Endothelial cell of umbilical vein (primary cell): ENCODE measurements at regions not wholly inside any gene's neighbourhood (a gene's known extent, or its start where the extent isn't known, plus 50 kb on each side); places are given as distances from the start of the nearest gene placed in this dataset.

ENCODE experiments used
- BruUV-seq: library from RNA; stranded (reverse); fragments of 400-500 nt; replicated peaks from 2 replicates; lab custom pipeline; 2021; lab: Mats Ljungman, UMichigan
- CTCF ChIA-PET: fragments of 300-600, 350-600 bp; sonication (Branson Sonifier 250); formaldehyde crosslinking; loops from one replicate; lab custom pipeline; 2021; ENCODE audit warnings: antibody characterized with exemption, inconsistent platforms; lab: Charles Lee
- POLR2A ChIA-PET: fragments of 300-600, 350-600 bp; sonication (Branson Sonifier 250); formaldehyde crosslinking; loops from one replicate; lab custom pipeline; 2021; ENCODE audit warnings: antibody characterized with exemption, inconsistent platforms; lab: Charles Lee
- DNase-seq: peaks from one replicate; pipeline ENCODE4 v3.0.0-alpha.2; 2011; ENCODE audit warnings: low read depth, low spot score
- FAIRE-seq: peaks from 2 replicates; lab custom pipeline; 2011; peaks lifted over from hg19 to GRCh38; lab: Jason Lieb, UNC
- H2AFZ ChIP-seq: 2 replicates; pipeline ENCODE4 v1.6.0; 2012; ENCODE audit warnings: low read depth, low read length, control low read depth, inconsistent platforms
- H3K27ac ChIP-seq: 2 replicates; pipeline ENCODE4 v1.5.1; 2011; ENCODE audit warnings: low read depth, mild to moderate bottlenecking, control low read depth, low read length, moderate library complexity; ENCODE audit not compliant: insufficient read depth
- H3K27me3 ChIP-seq, 2 experiments: 2 replicates each; pipeline versions ENCODE4 v1.6.0 to v1.6.1; 2011; ENCODE audit warnings: low read length in 2 of 2, mixed read lengths in 1 of 2; ENCODE audit not compliant: control insufficient read depth in 2 of 2, insufficient read depth in 2 of 2
- H3K36me3 ChIP-seq, 2 experiments: 2 replicates in 1 of 2; 3 replicates in 1 of 2; pipeline ENCODE4 v1.5.1; 2011; ENCODE audit warnings: low read length in 2 of 2, mild to moderate bottlenecking in 1 of 2, moderate library complexity in 1 of 2; ENCODE audit not compliant: control insufficient read depth in 2 of 2, insufficient read depth in 2 of 2; ENCODE audit errors: extremely low read depth in 1 of 2
- H3K4me1 ChIP-seq: 3 replicates; pipeline ENCODE4 v1.5.1; 2011; ENCODE audit warnings: mild to moderate bottlenecking, low read length; ENCODE audit not compliant: control insufficient read depth, insufficient read depth; ENCODE audit errors: extremely low read depth
- H3K4me2 ChIP-seq: 2 replicates; pipeline ENCODE4 v1.6.1; 2011; ENCODE audit warnings: low read length, control low read depth, mixed read lengths; ENCODE audit not compliant: insufficient read depth
- H3K4me3 ChIP-seq, 3 experiments: fragments of 200-600 bp in 1 of 3; sonication (generic), shearing (Covaris generic) in 1 of 3; replicated peaks in 1 of 3; 2 replicates each; pipeline ENCODE4 v1.5.1; 2011 to 2016; ENCODE audit warnings: control low read depth in 3 of 3, low read length in 3 of 3, mild to moderate bottlenecking in 2 of 3, inconsistent platforms in 1 of 3, low read depth in 1 of 3, moderate library complexity in 1 of 3; ENCODE audit not compliant: insufficient read depth in 1 of 3
- H3K79me2 ChIP-seq: 2 replicates; pipeline ENCODE4 v1.6.0; 2012; ENCODE audit warnings: low read length, inconsistent platforms; ENCODE audit not compliant: control insufficient read depth, insufficient read depth
- H3K9ac ChIP-seq: replicated peaks from 2 replicates; pipeline ENCODE3; 2011; ENCODE audit warnings: low read length, control low read depth; ENCODE audit not compliant: insufficient read depth; ENCODE audit errors: extremely low read depth
- H3K9me1 ChIP-seq: replicated peaks from 3 replicates; pipeline ENCODE4 v1.6.0; 2011; ENCODE audit warnings: mild to moderate bottlenecking, low read length; ENCODE audit not compliant: control insufficient read depth, insufficient read depth; ENCODE audit errors: extremely low read depth
- H3K9me3 ChIP-seq: replicated peaks from 2 replicates; pipeline ENCODE4 v1.5.1; 2012; ENCODE audit warnings: low read length, inconsistent platforms; ENCODE audit not compliant: control insufficient read depth, insufficient read depth
- H4K20me1 ChIP-seq: replicated peaks from 2 replicates; pipeline ENCODE3; 2011; ENCODE audit warnings: mild to moderate bottlenecking, low read length; ENCODE audit not compliant: control insufficient read depth, insufficient read depth; ENCODE audit errors: extremely low read depth
- CTCF ChIP-seq, 2 donors: IDR thresholded peaks; 1 replicate in 1 of 2; 2 replicates in 1 of 2; pipeline ENCODE4 v1.5.1; 2011; ENCODE audit warnings: low read length in 2 of 2, mild to moderate bottlenecking in 2 of 2, moderate library complexity in 2 of 2, control low read depth in 1 of 2, inconsistent platforms in 1 of 2, low read depth in 1 of 2; ENCODE audit not compliant: insufficient read depth in 1 of 2; ENCODE audit errors: extremely low read depth in 1 of 2
- EZH2 ChIP-seq: IDR thresholded peaks from 2 replicates; pipeline ENCODE4 v1.6.1; 2012; ENCODE audit warnings: borderline replicate concordance, low read depth, mild to moderate bottlenecking, moderate library complexity, low read length, inconsistent platforms; ENCODE audit not compliant: severe bottlenecking
- FOS ChIP-seq: IDR thresholded peaks from 2 replicates; pipeline ENCODE4 v1.6.1; 2011; ENCODE audit warnings: mild to moderate bottlenecking, low read length, moderate library complexity, borderline replicate concordance; ENCODE audit not compliant: insufficient read depth
- GATA2 ChIP-seq: IDR thresholded peaks from 2 replicates; pipeline ENCODE4 v1.7.0; 2011; ENCODE audit warnings: low read depth, mild to moderate bottlenecking, moderate library complexity, mixed read lengths, low read length; ENCODE audit not compliant: insufficient read length, insufficient read depth
- JUN ChIP-seq: IDR thresholded peaks from 2 replicates; pipeline ENCODE4 v1.6.1; 2011; ENCODE audit warnings: borderline replicate concordance, low read depth; ENCODE audit not compliant: insufficient read length, insufficient read depth
- MAX ChIP-seq: IDR thresholded peaks from 2 replicates; pipeline ENCODE4 v1.6.1; 2011; ENCODE audit not compliant: insufficient read depth, insufficient read length
- MYC ChIP-seq: IDR thresholded peaks from one replicate; pipeline ENCODE4 v1.6.1; 2011; ENCODE audit warnings: mild to moderate bottlenecking, low read depth, low read length
- POLR2A ChIP-seq: IDR thresholded peaks from 2 replicates; pipeline ENCODE4 v1.6.1; 2012; ENCODE audit warnings: low read depth, mild to moderate bottlenecking, control low read depth, low read length
- POLR2AphosphoS5 ChIP-seq: IDR thresholded peaks from 2 replicates; pipeline ENCODE4 v1.6.1; 2012; ENCODE audit warnings: low read depth, mild to moderate bottlenecking, control low read depth, low read length, moderate library complexity; ENCODE audit not compliant: insufficient read depth
- dilution Hi-C: fragments of 300-500 bp; cut with MboI; formaldehyde crosslinking; loops from one replicate; pipeline ENCODE4 v1.15.0; 2019; ENCODE audit warnings: low sequenced_read_pairs; ENCODE audit not compliant: extremely low pct_ligation_motif_present
- intact Hi-C: fragments of 100-400 bp; cut with micrococcal nuclease; formaldehyde crosslinking; loops from one replicate; pipeline ENCODE4 v1.10.0; 2022

- no peak overlapping the region for H3K9ac ChIP-seq
- H3K36me3 ChIP-seq: no peaks in the 10 kb centered on the region
- dilution Hi-C loops: no loop called here
- H3K9me1 ChIP-seq: no peaks in the 10 kb centered on the region
- POLR2A ChIA-PET: no interaction called here
- no peak for TF ChIP-seq FOS
- TF ChIP-seq POLR2AphosphoS5: no peak
- no peak for TF ChIP-seq POLR2A
- TF ChIP-seq JUN: no peak
- TF ChIP-seq CTCF (IDR thresholded peaks at IDR 0.05; ENCODE audit: extremely low read depth in 1 of 2, insufficient read depth in 1 of 2, low read depth in 1 of 2, low read length in 2 of 2): no peak
- TF ChIP-seq GATA2: no peak
- no peak for TF ChIP-seq MAX
- no peak for TF ChIP-seq EZH2
- no peak for TF ChIP-seq MYC
- no peaks in the 10 kb centered on the region for H4K20me1 ChIP-seq
- H3K27me3 ChIP-seq: no peaks in the 10 kb centered on the region
- H3K9me3 ChIP-seq: no peaks in the 10 kb centered on the region
- peaks cover 17% of the 10 kb centered on the region for H3K4me1 ChIP-seq
- no peak overlapping the region for H3K4me3 ChIP-seq
- no peak overlapping the region for H3K4me2 ChIP-seq
- intact Hi-C loops: no loop called here
- FAIRE-seq (no peak), DNase-seq (no peak)
- H3K27ac ChIP-seq: no peak overlapping the region
- BruUV-seq: no TSS peak
- CTCF ChIA-PET: interaction anchor here (3.9 kb wide), 1 partner anchor 8 kb away, joined by 15 read pairs; no protein-coding TSS in a partner anchor
- no peaks in the 10 kb centered on the region for H3K79me2 ChIP-seq
- H2AFZ ChIP-seq: no peak overlapping the region
Measured at GRCh38 chr18:70426818-70427217, 138.0 kb downstream of the SOCS6 start.
